ENCODE measurements at regions not wholly inside any gene's neighbourhood (a gene's known extent, or its start where the extent isn't known, plus 50 kb on each side); places are given as distances from the start of the nearest gene placed in this dataset.

DNA sequence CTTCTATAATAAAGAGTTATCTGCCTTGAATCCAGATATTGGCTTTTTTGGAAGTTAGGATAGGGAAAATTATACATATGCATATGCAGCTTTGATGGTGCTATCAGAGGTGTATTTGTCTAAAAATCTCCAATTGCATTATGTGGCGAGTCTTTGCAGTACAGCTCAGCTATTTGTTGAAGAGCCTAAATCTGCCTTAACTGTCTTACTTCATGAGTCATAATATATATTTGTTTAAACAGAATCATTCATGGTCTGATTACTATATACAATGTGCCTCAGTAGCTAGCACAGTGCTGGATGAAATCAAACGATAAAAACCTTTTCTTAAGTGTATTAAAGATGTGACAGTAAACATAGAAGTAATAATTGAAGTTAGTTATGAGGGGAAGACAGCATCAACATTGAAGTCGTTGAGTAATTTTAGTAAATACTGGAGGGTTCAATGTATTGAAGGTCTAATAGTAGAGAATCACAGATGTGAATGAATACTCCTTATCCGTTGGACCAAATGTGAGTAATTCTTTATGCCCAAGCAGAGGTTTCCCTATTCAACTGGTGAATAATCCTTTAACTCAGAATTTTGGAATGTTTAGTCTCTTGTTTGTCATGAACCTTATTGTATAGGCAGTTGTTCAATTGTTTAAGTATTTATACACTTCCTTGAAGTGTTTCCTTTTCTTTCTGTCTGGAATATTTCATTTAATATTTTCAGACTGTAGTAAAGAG, 74.8 kb upstream of the NAALADL2 start:
- DNase-seq (ENCODE audit: low read depth in 2 of 2), result peak; percentile 35 to 59
- Histone ChIP-seq H3K4me3 (replicated peaks in 1 of 4; ENCODE audit: control extremely low read depth in 1 of 4, insufficient read depth in 1 of 4, low read depth in 3 of 4, low read length in 4 of 4) (no peak overlapping the region), H3K27ac (ENCODE audit: insufficient read depth, low read length) (no peak overlapping the region), H3K79me2 (ENCODE audit: control insufficient read depth, insufficient read depth, low read length) (no peaks in the 10 kb centered on the region), H3K4me1 (ENCODE audit: control insufficient read depth, extremely low read depth, insufficient read depth, low read length) (no peaks in the 10 kb centered on the region), H3K9me3 (ENCODE audit: control insufficient read depth, insufficient read depth, low read depth, low read length) (no peaks in the 10 kb centered on the region), H3K27me3 (ENCODE audit: control insufficient read depth, insufficient read depth, low read length) (no peaks in the 10 kb centered on the region), H3K36me3 (ENCODE audit: control insufficient read depth, insufficient read depth, low read length) (no peaks in the 10 kb centered on the region), H2AFZ (ENCODE audit: low read length) (no peak overlapping the region), H4K20me1 (ENCODE audit: control insufficient read depth, extremely low read depth, insufficient read depth, low read length) (no peaks in the 10 kb centered on the region), H3K9ac (ENCODE audit: insufficient read depth, low read length) (no peak overlapping the region), H3K4me2 (ENCODE audit: extremely low read depth, insufficient read depth, low read length) (peak overlapping the region; percentile 13)
- TF ChIP-seq, protein P1, sequence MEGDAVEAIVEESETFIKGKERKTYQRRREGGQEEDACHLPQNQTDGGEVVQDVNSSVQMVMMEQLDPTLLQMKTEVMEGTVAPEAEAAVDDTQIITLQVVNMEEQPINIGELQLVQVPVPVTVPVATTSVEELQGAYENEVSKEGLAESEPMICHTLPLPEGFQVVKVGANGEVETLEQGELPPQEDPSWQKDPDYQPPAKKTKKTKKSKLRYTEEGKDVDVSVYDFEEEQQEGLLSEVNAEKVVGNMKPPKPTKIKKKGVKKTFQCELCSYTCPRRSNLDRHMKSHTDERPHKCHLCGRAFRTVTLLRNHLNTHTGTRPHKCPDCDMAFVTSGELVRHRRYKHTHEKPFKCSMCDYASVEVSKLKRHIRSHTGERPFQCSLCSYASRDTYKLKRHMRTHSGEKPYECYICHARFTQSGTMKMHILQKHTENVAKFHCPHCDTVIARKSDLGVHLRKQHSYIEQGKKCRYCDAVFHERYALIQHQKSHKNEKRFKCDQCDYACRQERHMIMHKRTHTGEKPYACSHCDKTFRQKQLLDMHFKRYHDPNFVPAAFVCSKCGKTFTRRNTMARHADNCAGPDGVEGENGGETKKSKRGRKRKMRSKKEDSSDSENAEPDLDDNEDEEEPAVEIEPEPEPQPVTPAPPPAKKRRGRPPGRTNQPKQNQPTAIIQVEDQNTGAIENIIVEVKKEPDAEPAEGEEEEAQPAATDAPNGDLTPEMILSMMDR (conservative IDR thresholded peaks at IDR 0.05 in 1 of 2, IDR thresholded peaks at IDR 0.05 in 1 of 2; ENCODE audit: low read depth in 1 of 2, low read length in 2 of 2), result no peak
- TF ChIP-seq EZH2 (IDR thresholded peaks at IDR 0.05; ENCODE audit: low read length, missing control alignments), result no peak

DNA sequence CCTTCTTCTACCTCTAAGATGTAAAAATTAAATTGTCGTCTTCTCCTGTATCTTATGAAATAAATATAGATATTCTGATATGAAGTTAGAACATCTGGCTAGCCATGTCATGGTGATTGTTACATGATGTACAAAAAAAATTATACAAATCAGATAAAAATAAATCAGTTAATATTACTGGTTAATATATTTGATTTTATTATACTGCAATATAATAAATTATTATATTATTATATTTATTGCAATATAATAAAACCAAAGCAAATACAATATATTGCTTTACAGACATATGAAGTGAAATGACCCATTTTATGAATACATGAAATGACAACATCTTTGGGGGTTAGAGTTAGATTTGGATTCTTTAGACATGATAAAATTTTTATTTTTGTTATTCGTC, 72.3 kb upstream of the NAALADL2 start:
- DNase-seq (ENCODE audit: low read depth in 2 of 2), result no peak
- Histone ChIP-seq H3K27ac (ENCODE audit: insufficient read depth, low read length) (no peak overlapping the region), H3K9me3 (ENCODE audit: control insufficient read depth, insufficient read depth, low read depth, low read length) (no peaks in the 10 kb centered on the region), H3K4me1 (ENCODE audit: control insufficient read depth, extremely low read depth, insufficient read depth, low read length) (no peaks in the 10 kb centered on the region), H4K20me1 (ENCODE audit: control insufficient read depth, extremely low read depth, insufficient read depth, low read length) (no peaks in the 10 kb centered on the region), H2AFZ (ENCODE audit: low read length) (no peak overlapping the region), H3K79me2 (ENCODE audit: control insufficient read depth, insufficient read depth, low read length) (no peaks in the 10 kb centered on the region), H3K4me3 (replicated peaks in 1 of 4; ENCODE audit: control extremely low read depth in 1 of 4, insufficient read depth in 1 of 4, low read depth in 3 of 4, low read length in 4 of 4) (no peak overlapping the region), H3K4me2 (ENCODE audit: extremely low read depth, insufficient read depth, low read length) (no peak overlapping the region), H3K27me3 (ENCODE audit: control insufficient read depth, insufficient read depth, low read length) (no peaks in the 10 kb centered on the region), H3K36me3 (ENCODE audit: control insufficient read depth, insufficient read depth, low read length) (no peaks in the 10 kb centered on the region), H3K9ac (ENCODE audit: insufficient read depth, low read length) (no peak overlapping the region)
- TF ChIP-seq EZH2 (IDR thresholded peaks at IDR 0.05; ENCODE audit: low read length, missing control alignments), result no peak
- TF ChIP-seq, protein P1 (conservative IDR thresholded peaks at IDR 0.05 in 1 of 2, IDR thresholded peaks at IDR 0.05 in 1 of 2; ENCODE audit: low read depth in 1 of 2, low read length in 2 of 2), result no peak

DNA sequence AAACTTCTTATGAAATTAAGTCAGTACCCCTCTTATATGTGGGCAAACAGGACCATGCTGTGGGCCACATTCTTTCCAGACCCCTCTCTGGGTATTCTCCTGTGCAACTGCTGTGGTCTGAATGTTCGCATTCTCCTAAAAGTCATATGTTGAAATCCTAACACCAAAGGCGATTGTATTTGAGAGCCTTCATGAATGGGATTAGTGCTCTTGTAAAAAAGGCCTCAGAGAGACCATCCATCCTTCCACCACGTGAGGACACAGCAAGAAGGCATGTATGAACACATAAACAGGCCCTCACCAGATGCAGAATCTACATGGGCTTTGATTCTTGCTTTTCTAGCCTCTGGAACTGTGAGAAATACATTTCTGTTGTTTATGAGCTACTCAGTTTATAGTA, 68.0 kb upstream of the NAALADL2 start:
- TF ChIP-seq, protein P1 (conservative IDR thresholded peaks at IDR 0.05 in 1 of 2, IDR thresholded peaks at IDR 0.05 in 1 of 2; ENCODE audit: low read depth in 1 of 2, low read length in 2 of 2), result no peak
- no peak for TF ChIP-seq EZH2 (IDR thresholded peaks at IDR 0.05; ENCODE audit: low read length, missing control alignments)
- Histone ChIP-seq H3K4me2 (ENCODE audit: extremely low read depth, insufficient read depth, low read length) (no peak overlapping the region), H3K27ac (ENCODE audit: insufficient read depth, low read length) (no peak overlapping the region), H3K36me3 (ENCODE audit: control insufficient read depth, insufficient read depth, low read length) (no peaks in the 10 kb centered on the region), H3K27me3 (ENCODE audit: control insufficient read depth, insufficient read depth, low read length) (no peaks in the 10 kb centered on the region), H2AFZ (ENCODE audit: low read length) (no peak overlapping the region), H3K4me1 (ENCODE audit: control insufficient read depth, extremely low read depth, insufficient read depth, low read length) (no peaks in the 10 kb centered on the region), H3K4me3 (replicated peaks in 1 of 4; ENCODE audit: control extremely low read depth in 1 of 4, insufficient read depth in 1 of 4, low read depth in 3 of 4, low read length in 4 of 4) (no peak overlapping the region), H3K9ac (ENCODE audit: insufficient read depth, low read length) (no peak overlapping the region), H3K79me2 (ENCODE audit: control insufficient read depth, insufficient read depth, low read length) (no peaks in the 10 kb centered on the region), H3K9me3 (ENCODE audit: control insufficient read depth, insufficient read depth, low read depth, low read length) (no peaks in the 10 kb centered on the region), H4K20me1 (ENCODE audit: control insufficient read depth, extremely low read depth, insufficient read depth, low read length) (no peaks in the 10 kb centered on the region)
- DNase-seq (ENCODE audit: low read depth in 2 of 2), result no peak

Measured in fibroblast of lung (primary cell).